Osteoblast (primary cell): ENCODE measurements at regions not wholly inside any gene's neighbourhood (a gene's known extent, or its start where the extent isn't known, plus 50 kb on each side); places are given as distances from the start of the nearest gene placed in this dataset.
"Not testable (repeated sequence)": the region's sequence is repeated elsewhere in the genome, so short reads cannot be mapped to it uniquely, and the experiment has no call there.

Source experiments
- DNase-seq: peaks from one replicate; pipeline ENCODE4 v3.0.0; 2011; ENCODE audit warnings: low spot score, mixed read lengths; ENCODE audit not compliant: insufficient read length; ENCODE audit errors: missing footprints
- H2AFZ ChIP-seq: 2 replicates; pipeline ENCODE4 v1.6.0; 2011; ENCODE audit warnings: mild to moderate bottlenecking, low read length
- H3K27ac ChIP-seq: 2 replicates; pipeline ENCODE4 v1.5.1; 2011; ENCODE audit warnings: mild to moderate bottlenecking, low read depth, low read length, moderate library complexity
- H3K27me3 ChIP-seq: 2 replicates; pipeline ENCODE4 v1.6.0; 2012; ENCODE audit warnings: mild to moderate bottlenecking, control low read depth, inconsistent platforms, low read length, moderate library complexity; ENCODE audit not compliant: insufficient read depth
- H3K36me3 ChIP-seq: 2 replicates; pipeline ENCODE4 v1.5.1; 2011; ENCODE audit warnings: mild to moderate bottlenecking, low read length, control low read depth, moderate library complexity; ENCODE audit not compliant: insufficient read depth
- H3K4me1 ChIP-seq: 2 replicates; pipeline ENCODE4 v1.5.1; 2011; ENCODE audit warnings: mild to moderate bottlenecking, low read length, control low read depth, moderate library complexity; ENCODE audit not compliant: insufficient read depth
- H3K4me2 ChIP-seq: 2 replicates; pipeline ENCODE4 v1.6.0; 2011; ENCODE audit warnings: mild to moderate bottlenecking, low read length; ENCODE audit not compliant: insufficient read depth
- H3K4me3 ChIP-seq: fragments of 200-600 bp; sonication (generic); 3 replicates; pipeline ENCODE4 v1.5.1; 2012; ENCODE audit warnings: mild to moderate bottlenecking, low read length, inconsistent platforms; ENCODE audit not compliant: insufficient read depth
- H3K79me2 ChIP-seq: 2 replicates; pipeline ENCODE4 v1.6.0; 2012; ENCODE audit warnings: mild to moderate bottlenecking, low read length, control low read depth, inconsistent platforms; ENCODE audit not compliant: insufficient read depth
- H3K9me3 ChIP-seq: 2 replicates; pipeline ENCODE4 v1.5.1; 2011; ENCODE audit warnings: low read depth, low read length, control low read depth
- H4K20me1 ChIP-seq: 2 replicates; pipeline ENCODE4 v1.6.0; 2012; ENCODE audit warnings: mild to moderate bottlenecking, low read length, control low read depth; ENCODE audit not compliant: insufficient read depth
- TF ChIP-seq, protein P1 (sequence below): IDR thresholded peaks from 2 replicates; pipeline ENCODE4 v1.5.1; 2011; ENCODE audit warnings: mild to moderate bottlenecking, low read depth, low read length, moderate library complexity; ENCODE audit errors: extremely low read depth

DNA sequence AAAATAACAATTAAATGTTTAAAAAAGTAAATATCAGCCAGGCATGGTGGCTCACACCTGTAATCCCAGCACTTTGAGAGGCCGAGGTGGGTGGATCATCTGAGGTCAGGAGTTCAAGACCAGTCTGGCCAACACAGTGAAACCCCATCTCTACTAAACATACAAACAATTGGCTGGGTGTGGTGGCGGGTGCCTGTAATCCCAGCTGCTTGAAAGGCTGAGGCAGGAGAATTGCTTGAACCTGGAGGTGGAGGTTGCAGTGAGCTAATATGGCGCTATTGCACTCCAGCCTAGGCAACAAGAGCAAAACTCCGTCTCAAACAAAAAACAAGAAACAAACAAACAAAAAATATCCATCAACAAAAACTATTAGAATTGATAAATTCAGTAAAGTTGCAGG lies 77.5 kb downstream of the SNX5 start:
- H4K20me1 ChIP-seq, DNase-seq, H2AFZ ChIP-seq, H3K9me3 ChIP-seq, H3K4me2 ChIP-seq, H3K27me3 ChIP-seq, H3K36me3 ChIP-seq, H3K27ac ChIP-seq, H3K79me2 ChIP-seq, H3K4me3 ChIP-seq: not testable (repeated sequence)
- peaks cover 13% of the 10 kb centered on the region for H3K4me1 ChIP-seq

DNA sequence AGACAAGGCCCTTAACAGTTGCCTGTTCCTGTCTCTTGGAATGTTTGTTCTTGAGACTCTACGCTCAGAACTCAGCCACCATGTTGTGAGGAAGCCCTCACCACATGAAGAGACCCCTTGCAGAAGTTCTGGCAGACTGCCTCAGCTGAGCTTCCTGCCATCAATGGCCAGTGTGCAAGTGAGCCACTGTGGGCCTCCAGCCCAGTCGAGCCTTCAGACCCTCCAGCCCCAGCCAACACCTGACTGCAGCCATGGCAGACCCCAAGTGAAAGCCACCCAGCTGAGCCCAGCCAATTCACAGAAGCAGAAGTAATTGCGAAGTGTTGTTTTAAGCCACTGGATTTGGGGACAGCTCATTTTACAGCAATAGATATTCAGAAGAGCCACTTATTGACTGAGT lies 78.3 kb downstream of the SNX5 start:
- Histone ChIP-seq H3K9me3 (peaks cover 8% of the 10 kb centered on the region), H4K20me1 (no peaks in the 10 kb centered on the region), H3K4me1 (peaks cover 6% of the 10 kb centered on the region), H3K4me3 (no peak overlapping the region), H3K79me2 (no peaks in the 10 kb centered on the region), H3K36me3 (no peaks in the 10 kb centered on the region), H3K27ac (no peak overlapping the region), H3K4me2 (no peak overlapping the region), H2AFZ (no peak overlapping the region), H3K27me3 (no peaks in the 10 kb centered on the region)
- DNase-seq = no peak
- TF ChIP-seq, protein P1, sequence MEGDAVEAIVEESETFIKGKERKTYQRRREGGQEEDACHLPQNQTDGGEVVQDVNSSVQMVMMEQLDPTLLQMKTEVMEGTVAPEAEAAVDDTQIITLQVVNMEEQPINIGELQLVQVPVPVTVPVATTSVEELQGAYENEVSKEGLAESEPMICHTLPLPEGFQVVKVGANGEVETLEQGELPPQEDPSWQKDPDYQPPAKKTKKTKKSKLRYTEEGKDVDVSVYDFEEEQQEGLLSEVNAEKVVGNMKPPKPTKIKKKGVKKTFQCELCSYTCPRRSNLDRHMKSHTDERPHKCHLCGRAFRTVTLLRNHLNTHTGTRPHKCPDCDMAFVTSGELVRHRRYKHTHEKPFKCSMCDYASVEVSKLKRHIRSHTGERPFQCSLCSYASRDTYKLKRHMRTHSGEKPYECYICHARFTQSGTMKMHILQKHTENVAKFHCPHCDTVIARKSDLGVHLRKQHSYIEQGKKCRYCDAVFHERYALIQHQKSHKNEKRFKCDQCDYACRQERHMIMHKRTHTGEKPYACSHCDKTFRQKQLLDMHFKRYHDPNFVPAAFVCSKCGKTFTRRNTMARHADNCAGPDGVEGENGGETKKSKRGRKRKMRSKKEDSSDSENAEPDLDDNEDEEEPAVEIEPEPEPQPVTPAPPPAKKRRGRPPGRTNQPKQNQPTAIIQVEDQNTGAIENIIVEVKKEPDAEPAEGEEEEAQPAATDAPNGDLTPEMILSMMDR = no peak

DNA sequence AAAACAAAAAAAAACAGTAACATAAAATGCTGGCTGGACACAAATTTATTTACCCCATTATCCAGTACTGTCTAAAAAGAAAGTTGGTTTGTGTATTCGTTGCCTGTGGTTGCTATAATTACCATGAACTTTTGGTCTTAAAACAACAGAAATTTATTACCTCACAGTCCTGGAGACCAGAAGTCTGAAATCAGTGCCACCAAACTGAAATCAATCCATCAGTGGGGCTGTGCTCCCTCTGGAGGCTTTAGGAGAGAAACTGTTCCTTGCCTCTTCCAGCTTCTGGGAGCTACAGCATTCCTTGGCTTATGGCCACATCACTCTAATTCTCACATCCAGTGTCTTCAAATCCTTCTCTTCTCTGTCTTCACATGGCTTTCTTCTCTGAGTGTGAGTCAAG lies 79.4 kb downstream of the SNX5 start:
- Histone ChIP-seq H3K4me3 (no peak overlapping the region), H3K36me3 (no peaks in the 10 kb centered on the region), H3K27ac (no peak overlapping the region), H3K4me1 (no peaks in the 10 kb centered on the region), H3K4me2 (no peak overlapping the region), H4K20me1 (no peaks in the 10 kb centered on the region), H3K79me2 (no peaks in the 10 kb centered on the region), H2AFZ (no peak overlapping the region), H3K27me3 (no peaks in the 10 kb centered on the region), H3K9me3 (peaks cover 8% of the 10 kb centered on the region)
- TF ChIP-seq, protein P1 = peak; percentile 29
- DNase-seq = peak; percentile 29

DNA sequence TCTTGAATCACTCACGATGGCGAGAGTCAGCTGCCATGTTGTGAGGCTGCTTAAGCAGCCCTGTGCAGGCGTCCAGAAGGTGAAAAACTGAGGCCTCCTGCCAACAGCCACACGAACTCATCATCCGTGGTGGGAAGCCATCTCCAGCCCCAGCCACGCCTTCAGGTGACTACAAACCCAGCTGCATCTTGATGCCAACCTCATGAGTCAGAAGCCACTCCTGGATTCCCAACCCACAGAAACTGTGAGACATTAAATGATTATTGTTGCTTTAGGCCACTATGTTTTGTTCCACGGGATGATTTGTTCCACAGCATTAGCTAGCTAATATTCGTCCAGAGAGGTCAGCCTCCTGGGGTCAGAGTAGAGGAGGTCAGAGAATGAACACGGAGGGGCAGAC lies 80.5 kb downstream of the SNX5 start:
- no peaks in the 10 kb centered on the region for H3K27me3 ChIP-seq
- no peaks in the 10 kb centered on the region for H3K4me1 ChIP-seq
- no peak overlapping the region for H3K4me2 ChIP-seq
- no peaks in the 10 kb centered on the region for H3K36me3 ChIP-seq
- peak; percentile 8 for DNase-seq
- H3K79me2 ChIP-seq = no peaks in the 10 kb centered on the region
- no peaks in the 10 kb centered on the region for H4K20me1 ChIP-seq
- peaks cover 8% of the 10 kb centered on the region for H3K9me3 ChIP-seq
- no peak overlapping the region for H3K27ac ChIP-seq
- H3K4me3 ChIP-seq = no peak overlapping the region
- no peak overlapping the region for H2AFZ ChIP-seq
- TF ChIP-seq, protein P1 = no peak
